ENCODE measurements at regions not wholly inside any gene's neighbourhood (a gene's known extent, or its start where the extent isn't known, plus 50 kb on each side); places are given as distances from the start of the nearest gene placed in this dataset.

GRCh38 chr10:4723860-4724259 is 102.1 kb upstream of the AKR1E2 start:
- no peak for TF ChIP-seq CTCF (IDR thresholded peaks at IDR 0.05; ENCODE audit: insufficient read depth, low read length, poor library complexity, severe bottlenecking)
- no peak for TF ChIP-seq EZH2phosphoT487 (conservative IDR thresholded peaks at IDR 0.05; ENCODE audit: low read length)
